SK-N-SH (cell line): ENCODE measurements at regions not wholly inside any gene's neighbourhood (a gene's known extent, or its start where the extent isn't known, plus 50 kb on each side); places are given as distances from the start of the nearest gene placed in this dataset.

Experiments used
- CTCF ChIA-PET: fragments of 300-600, 350-600 bp; formaldehyde crosslinking; extraction: SDS; loops from one replicate; lab custom pipeline; 2021; lab: Yijun Ruan, JAX
- POLR2A ChIA-PET: fragments of 350-600 bp; sonication (Branson Sonifier 250); formaldehyde crosslinking; extraction: SDS; loops from one replicate; lab custom pipeline; 2020; ENCODE audit warnings: antibody characterized with exemption, inconsistent platforms; lab: Yijun Ruan, JAX
- DNase-seq: peaks from one replicate; pipeline ENCODE4 v3.0.0; 2012
- H2AFZ ChIP-seq: fragments of 200-600 bp; sonication (generic); 2 replicates; pipeline ENCODE4 v1.8.1; 2016; ENCODE audit warnings: antibody characterized with exemption, mild to moderate bottlenecking, low read depth
- H3F3A ChIP-seq: fragments of 200-600 bp; sonication (generic); replicated peaks from 2 replicates; pipeline ENCODE3; 2016; ENCODE audit warnings: antibody characterized with exemption, mild to moderate bottlenecking; ENCODE audit not compliant: insufficient read depth
- H3K27ac ChIP-seq, 2 experiments: fragments of 200-500 bp in 1 of 2; fragments of 200-600 bp in 1 of 2; sonication (Bioruptor generic) in 1 of 2; sonication (generic), shearing (Covaris generic) in 1 of 2; 2 replicates each; pipeline versions ENCODE4 v1.5.1 to v1.6.1; 2014 to 2016; ENCODE audit warnings: low read depth in 2 of 2, inconsistent platforms in 1 of 2, low read length in 1 of 2, mild to moderate bottlenecking in 1 of 2, mixed read lengths in 1 of 2
- H3K27me3 ChIP-seq: fragments of 200-600 bp; sonication (generic), shearing (Covaris generic); 2 replicates; pipeline ENCODE4 v1.6.1; 2016; ENCODE audit warnings: mixed run types; ENCODE audit not compliant: insufficient read depth
- H3K36me3 ChIP-seq, 2 experiments: fragments of 200-500 bp in 1 of 2; fragments of 200-600 bp in 1 of 2; sonication (Bioruptor generic) in 1 of 2; sonication (generic) in 1 of 2; replicated peaks in 1 of 2; 2 replicates each; pipeline versions ENCODE3 to v1.5.1; 2014 to 2016; ENCODE audit warnings: low read length in 1 of 2, mild to moderate bottlenecking in 1 of 2; ENCODE audit not compliant: insufficient read depth in 2 of 2, control insufficient read depth in 1 of 2
- H3K4me1 ChIP-seq, 2 experiments: fragments of 200-500 bp in 1 of 2; fragments of 200-600 bp in 1 of 2; sonication (Bioruptor generic) in 1 of 2; sonication (generic), shearing (Covaris generic) in 1 of 2; 2 replicates each; pipeline versions ENCODE4 v1.5.1 to v1.6.1; 2014 to 2016; ENCODE audit warnings: low read depth in 1 of 2, low read length in 1 of 2, mixed run types in 1 of 2; ENCODE audit not compliant: insufficient read depth in 2 of 2, control insufficient read depth in 1 of 2
- H3K4me2 ChIP-seq: fragments of 200-600 bp; sonication (generic), shearing (Covaris generic); 2 replicates; pipeline ENCODE4 v1.6.1; 2017; ENCODE audit warnings: mixed run types
- H3K4me3 ChIP-seq, 2 experiments: fragments of 200-500 bp in 1 of 2; fragments of 200-600 bp in 1 of 2; sonication (Bioruptor generic) in 1 of 2; sonication (generic), shearing (Covaris generic) in 1 of 2; 2 replicates each; pipeline versions ENCODE4 v1.5.1 to v1.8.1; 2014 to 2016; ENCODE audit warnings: low read depth in 2 of 2, inconsistent platforms in 1 of 2, low read length in 1 of 2, mild to moderate bottlenecking in 1 of 2, mixed read lengths in 1 of 2, moderate library complexity in 1 of 2
- H3K79me2 ChIP-seq: fragments of 200-600 bp; sonication (generic); 2 replicates; pipeline ENCODE4 v1.8.1; 2017; ENCODE audit warnings: mild to moderate bottlenecking; ENCODE audit not compliant: insufficient read depth
- H3K9ac ChIP-seq: fragments of 200-600 bp; sonication (generic); 2 replicates; pipeline ENCODE4 v1.6.1; 2017; ENCODE audit warnings: mixed run types
- H3K9me2 ChIP-seq: fragments of 200-600 bp; sonication (generic); 2 replicates; pipeline ENCODE4 v1.6.1; 2017; ENCODE audit warnings: mixed run types
- H3K9me3 ChIP-seq: fragments of 200-600 bp; sonication (generic); 2 replicates; pipeline ENCODE4 v1.6.1; 2017; ENCODE audit warnings: mixed run types, mild to moderate bottlenecking, moderate library complexity
- H4K20me1 ChIP-seq: fragments of 200-600 bp; sonication (generic); 2 replicates; pipeline ENCODE4 v1.6.1; 2017; ENCODE audit warnings: mild to moderate bottlenecking, mixed run types; ENCODE audit not compliant: insufficient read depth
- CTCF ChIP-seq: fragments of 200-600 bp; sonication (generic); IDR thresholded peaks from 2 replicates; pipeline ENCODE4 v1.6.1; 2017; ENCODE audit warnings: antibody characterized with exemption, mild to moderate bottlenecking, moderate library complexity
- EP300 ChIP-seq, 2 experiments: IDR thresholded peaks; 2 replicates each; pipeline versions ENCODE4 v1.4.0 to v1.6.1; 2012; ENCODE audit warnings: borderline replicate concordance in 1 of 2, low read depth in 1 of 2, low read length in 1 of 2
- EZH2phosphoT487 ChIP-seq: fragments of 200-600 bp; sonication (generic); IDR thresholded peaks from 2 replicates; pipeline ENCODE4 v1.6.1; 2017; ENCODE audit warnings: low read depth, mixed run types, mild to moderate bottlenecking, antibody characterized with exemption, moderate library complexity, borderline replicate concordance
- FOXM1 ChIP-seq: IDR thresholded peaks from 2 replicates; pipeline ENCODE4 v1.4.0; 2012; ENCODE audit warnings: low read depth, mild to moderate bottlenecking
- IRF3 ChIP-seq: fragments of 150-350 bp; IDR thresholded peaks from 2 replicates; pipeline ENCODE4 v1.6.1; 2016; ENCODE audit warnings: mild to moderate bottlenecking, low read depth, low read length
- MAX ChIP-seq: IDR thresholded peaks from 2 replicates; pipeline ENCODE4 v1.4.0; 2012; ENCODE audit warnings: low read depth
- MEF2A ChIP-seq: IDR thresholded peaks from 2 replicates; pipeline ENCODE4 v1.4.0; 2012; ENCODE audit warnings: low read depth, borderline replicate concordance
- NFIC ChIP-seq: IDR thresholded peaks from 2 replicates; pipeline ENCODE4 v1.4.0; 2012; ENCODE audit warnings: borderline replicate concordance
- NRF1 ChIP-seq: IDR thresholded peaks from 2 replicates; pipeline ENCODE4 v1.6.1; 2012; ENCODE audit warnings: low read depth, mild to moderate bottlenecking, low read length
- PBX3 ChIP-seq: IDR thresholded peaks from 2 replicates; pipeline ENCODE4; 2012
- POLR2AphosphoS5 ChIP-seq: IDR thresholded peaks from 2 replicates; pipeline ENCODE4 v1.6.1; 2012; ENCODE audit warnings: low read depth, low read length
- SIN3A ChIP-seq: IDR thresholded peaks from 2 replicates; pipeline ENCODE4 v1.6.1; 2012; ENCODE audit warnings: low read depth, mild to moderate bottlenecking, low read length, moderate library complexity, borderline replicate concordance
- TEAD4 ChIP-seq: IDR thresholded peaks from 2 replicates; pipeline ENCODE4 v1.4.0; 2012; ENCODE audit warnings: mild to moderate bottlenecking, borderline replicate concordance; ENCODE audit not compliant: insufficient read depth
- USF1 ChIP-seq: IDR thresholded peaks from 2 replicates; pipeline ENCODE4 v1.4.0; 2012; ENCODE audit warnings: low read depth, borderline replicate concordance
- USF2 ChIP-seq: fragments of 150-350 bp; IDR thresholded peaks from 2 replicates; pipeline ENCODE4 v1.6.1; 2017; ENCODE audit warnings: antibody characterized with exemption, low read length, low read depth, borderline replicate concordance
- ZBTB33 ChIP-seq: IDR thresholded peaks from 2 replicates; pipeline ENCODE4 v1.4.0; 2012; ENCODE audit warnings: low read depth, borderline replicate concordance
- WGBS: methylation state at CpG from one replicate; pipeline ENCODE4 v1.1.6; 2017; ENCODE audit warnings: low lambda C conversion rate; 5-methylcytosine and 5-hydroxymethylcytosine counted together

- DNase-seq = no peak
- POLR2A ChIA-PET = no interaction called here
- H3K27ac ChIP-seq = peak overlapping the region in 1 of 2 experiments; percentile 51; a peak in 2 of 4 replicates
- no peaks in the 10 kb centered on the region for H3K9me2 ChIP-seq
- no peaks in the 10 kb centered on the region for H3K27me3 ChIP-seq
- no peak overlapping the region for H3K9ac ChIP-seq
- WGBS = 77% methylated on average over 4 of the region's 4 CpGs
- H3K4me3 ChIP-seq = no peak overlapping the region
- CTCF ChIA-PET = no interaction called here
- peaks cover 2 to 7% of the 10 kb centered on the region in 2 experiments; a peak in 3 of 4 replicates for H3K4me1 ChIP-seq
- H3K9me3 ChIP-seq = no peaks in the 10 kb centered on the region
- peak overlapping the region; percentile 25; the same call in 1 of the 2 replicates for H3K4me2 ChIP-seq
- no peaks in the 10 kb centered on the region for H4K20me1 ChIP-seq
- H2AFZ ChIP-seq = peak overlapping the region; percentile 32; the same call in 1 of the 2 replicates
- H3K36me3 ChIP-seq = no peaks in the 10 kb centered on the region
- no peaks in the 10 kb centered on the region for H3K79me2 ChIP-seq
- TF ChIP-seq MEF2A (no peak), NRF1 (no peak), FOXM1 (no peak), EP300 (IDR thresholded peaks at IDR 0.05; ENCODE audit: borderline replicate concordance in 1 of 2, low read depth in 1 of 2, low read length in 1 of 2) (no peak), USF1 (no peak), USF2 (no peak), EZH2phosphoT487 (no peak), NFIC (no peak), ZBTB33 (no peak), MAX (no peak), SIN3A (no peak), PBX3 (no peak), TEAD4 (no peak), IRF3 (no peak), CTCF (no peak), POLR2AphosphoS5 (no peak)
- H3F3A ChIP-seq = peaks cover 13% of the 10 kb centered on the region
Observed at GRCh38 chr18:61948281-61948741, 55.5 kb upstream of the RNF152 start.
